ENCODE measurements at regions not wholly inside any gene's neighbourhood (a gene's known extent, or its start where the extent isn't known, plus 50 kb on each side); places are given as distances from the start of the nearest gene placed in this dataset.
"Not testable (repeated sequence)": the region's sequence is repeated elsewhere in the genome, so short reads cannot be mapped to it uniquely, and the experiment has no call there.

GRCh38 chr6:12490351-12490903, 200.3 kb downstream of the EDN1 start:
- DNase-seq (ENCODE audit: low spot score), result no peak
- no peak for TF ChIP-seq CTCF (IDR thresholded peaks at IDR 0.05; ENCODE audit: extremely low read depth, missing control alignments)

- no peak for DNase-seq (ENCODE audit: low spot score)
- TF ChIP-seq CTCF (IDR thresholded peaks at IDR 0.05; ENCODE audit: extremely low read depth, missing control alignments), result no peak
Observed at GRCh38 chr6:12490904-12491571, 200.9 kb downstream of the EDN1 start.

GRCh38 chr6:12492929-12493328, 202.8 kb downstream of the EDN1 start:
- DNase-seq (ENCODE audit: low spot score), result not testable (repeated sequence)

- TF ChIP-seq CTCF (IDR thresholded peaks at IDR 0.05; ENCODE audit: extremely low read depth, missing control alignments), result no peak
Observed at GRCh38 chr6:12493446-12493845, 203.3 kb downstream of the EDN1 start.

GRCh38 chr6:12494161-12494560, 204.0 kb downstream of the EDN1 start:
- TF ChIP-seq CTCF (IDR thresholded peaks at IDR 0.05; ENCODE audit: extremely low read depth, missing control alignments), result no peak

More at GRCh38 chr6:12493446-12493845, 203.3 kb downstream of the EDN1 start:
- DNase-seq (ENCODE audit: low spot score), result no peak

GRCh38 chr6:12501990-12502389, 211.8 kb downstream of the EDN1 start:
- TF ChIP-seq CTCF (IDR thresholded peaks at IDR 0.05; ENCODE audit: extremely low read depth, missing control alignments), result no peak
- no peak for DNase-seq (ENCODE audit: low spot score)

More at GRCh38 chr6:12494161-12494560, 204.0 kb downstream of the EDN1 start:
- no peak for DNase-seq (ENCODE audit: low spot score)

- DNase-seq (ENCODE audit: low spot score), result peak; percentile 41
- TF ChIP-seq CTCF (IDR thresholded peaks at IDR 0.05; ENCODE audit: extremely low read depth, missing control alignments), result peak; percentile 16
Observed at GRCh38 chr6:12504325-12504966, 212.1 kb upstream of the PHACTR1 start.

Data from GM20000 (cell line).